ENCODE measurements at regions not wholly inside any gene's neighbourhood (a gene's known extent, or its start where the extent isn't known, plus 50 kb on each side); places are given as distances from the start of the nearest gene placed in this dataset.

DNA sequence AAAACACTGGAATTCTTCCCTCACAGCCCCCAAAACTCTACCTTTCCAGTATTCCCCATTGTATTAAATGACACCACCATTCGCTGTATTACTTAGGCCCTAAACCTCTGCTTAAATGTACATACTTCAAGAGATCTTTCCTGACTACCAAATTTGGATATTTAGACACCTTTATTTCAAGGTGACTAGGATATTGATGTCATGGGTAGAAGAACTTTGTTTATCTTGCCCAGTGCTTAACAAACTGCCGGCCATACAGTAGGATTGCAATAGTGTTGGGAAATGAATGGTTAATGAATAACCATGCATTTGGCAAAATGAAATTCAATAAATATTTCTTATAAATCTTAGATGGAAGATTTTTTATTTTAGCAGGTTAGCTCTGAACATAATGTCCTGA lies 86.2 kb upstream of the CA10 start:
- Histone ChIP-seq H4K20me1 (ENCODE audit: insufficient read depth) (no peaks in the 10 kb centered on the region), H3K27me3 (ENCODE audit: insufficient read depth, low read depth) (no peaks in the 10 kb centered on the region), H3K79me2 (ENCODE audit: insufficient read depth, low read depth) (no peaks in the 10 kb centered on the region), H2AFZ (ENCODE audit: low read depth) (no peak overlapping the region), H3K4me3 (IDR thresholded peaks at IDR 0.05; ENCODE audit: insufficient read depth, low read depth, low read length) (no peak overlapping the region), H3K36me3 (ENCODE audit: insufficient read depth) (no peaks in the 10 kb centered on the region), H3K9ac (no peak overlapping the region), H3K4me1 (ENCODE audit: low read depth, poor library complexity, severe bottlenecking) (no peaks in the 10 kb centered on the region), H3K4me2 (no peak overlapping the region), H3K27ac (no peak overlapping the region)
- TF ChIP-seq, protein P1, sequence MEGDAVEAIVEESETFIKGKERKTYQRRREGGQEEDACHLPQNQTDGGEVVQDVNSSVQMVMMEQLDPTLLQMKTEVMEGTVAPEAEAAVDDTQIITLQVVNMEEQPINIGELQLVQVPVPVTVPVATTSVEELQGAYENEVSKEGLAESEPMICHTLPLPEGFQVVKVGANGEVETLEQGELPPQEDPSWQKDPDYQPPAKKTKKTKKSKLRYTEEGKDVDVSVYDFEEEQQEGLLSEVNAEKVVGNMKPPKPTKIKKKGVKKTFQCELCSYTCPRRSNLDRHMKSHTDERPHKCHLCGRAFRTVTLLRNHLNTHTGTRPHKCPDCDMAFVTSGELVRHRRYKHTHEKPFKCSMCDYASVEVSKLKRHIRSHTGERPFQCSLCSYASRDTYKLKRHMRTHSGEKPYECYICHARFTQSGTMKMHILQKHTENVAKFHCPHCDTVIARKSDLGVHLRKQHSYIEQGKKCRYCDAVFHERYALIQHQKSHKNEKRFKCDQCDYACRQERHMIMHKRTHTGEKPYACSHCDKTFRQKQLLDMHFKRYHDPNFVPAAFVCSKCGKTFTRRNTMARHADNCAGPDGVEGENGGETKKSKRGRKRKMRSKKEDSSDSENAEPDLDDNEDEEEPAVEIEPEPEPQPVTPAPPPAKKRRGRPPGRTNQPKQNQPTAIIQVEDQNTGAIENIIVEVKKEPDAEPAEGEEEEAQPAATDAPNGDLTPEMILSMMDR (conservative IDR thresholded peaks at IDR 0.05; ENCODE audit: low read depth, low read length) = no peak

DNA sequence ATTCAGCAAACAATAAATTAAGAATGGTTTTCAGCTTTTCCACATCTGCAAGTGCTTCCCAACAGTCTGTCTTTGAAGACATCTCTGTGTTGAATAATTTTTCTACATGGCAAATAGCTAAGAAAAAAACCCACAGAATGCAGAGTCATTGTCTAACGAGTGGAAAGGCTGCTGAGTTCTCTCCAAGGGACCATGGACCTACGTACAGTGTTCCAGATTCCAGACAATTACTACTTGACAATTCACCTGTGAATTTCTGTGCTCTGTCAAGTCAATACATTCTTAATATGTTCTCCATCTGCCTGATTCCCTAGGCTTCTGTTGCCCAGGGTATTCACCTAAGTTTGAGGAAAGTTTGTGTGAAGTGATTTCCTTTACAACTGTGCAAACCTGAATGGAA lies 83.8 kb upstream of the CA10 start:
- TF ChIP-seq, protein P1 (conservative IDR thresholded peaks at IDR 0.05; ENCODE audit: low read depth, low read length) = no peak
- H3K27ac ChIP-seq = no peak overlapping the region
- no peaks in the 10 kb centered on the region for H3K79me2 ChIP-seq (ENCODE audit: insufficient read depth, low read depth)
- no peak overlapping the region for H3K4me2 ChIP-seq
- no peak overlapping the region for H3K4me3 ChIP-seq (IDR thresholded peaks at IDR 0.05; ENCODE audit: insufficient read depth, low read depth, low read length)
- no peaks in the 10 kb centered on the region for H4K20me1 ChIP-seq (ENCODE audit: insufficient read depth)
- H3K36me3 ChIP-seq (ENCODE audit: insufficient read depth) = no peaks in the 10 kb centered on the region
- H3K27me3 ChIP-seq (ENCODE audit: insufficient read depth, low read depth) = no peaks in the 10 kb centered on the region
- no peak overlapping the region for H2AFZ ChIP-seq (ENCODE audit: low read depth)
- no peak overlapping the region for H3K9ac ChIP-seq
- no peaks in the 10 kb centered on the region for H3K4me1 ChIP-seq (ENCODE audit: low read depth, poor library complexity, severe bottlenecking)

DNA sequence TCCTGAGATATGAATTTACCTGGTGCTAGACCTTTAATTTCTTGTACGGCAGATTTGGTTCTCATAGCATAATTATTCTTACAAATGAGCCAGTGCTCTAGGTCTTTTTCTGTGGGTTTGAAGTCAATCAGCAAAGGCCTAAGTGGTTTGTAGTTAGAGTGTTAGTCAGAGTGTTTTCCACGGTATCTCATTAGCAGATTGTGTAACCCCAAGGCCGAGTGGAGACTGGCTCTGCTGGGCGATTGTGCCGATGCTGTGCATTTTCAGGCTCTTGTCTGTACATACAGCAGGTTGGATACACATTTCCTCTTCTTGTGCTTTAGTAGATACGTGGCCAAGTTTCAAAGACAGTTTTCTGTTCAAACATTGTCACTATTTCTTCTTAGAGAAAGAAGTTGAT lies 78.6 kb upstream of the CA10 start:
- H3K79me2 ChIP-seq (ENCODE audit: insufficient read depth, low read depth) = no peaks in the 10 kb centered on the region
- no peak overlapping the region for H3K4me3 ChIP-seq (IDR thresholded peaks at IDR 0.05; ENCODE audit: insufficient read depth, low read depth, low read length)
- H3K27ac ChIP-seq = no peak overlapping the region
- no peaks in the 10 kb centered on the region for H3K36me3 ChIP-seq (ENCODE audit: insufficient read depth)
- no peak overlapping the region for H3K4me2 ChIP-seq
- no peak overlapping the region for H2AFZ ChIP-seq (ENCODE audit: low read depth)
- H3K27me3 ChIP-seq (ENCODE audit: insufficient read depth, low read depth) = no peaks in the 10 kb centered on the region
- no peak overlapping the region for H3K9ac ChIP-seq
- TF ChIP-seq, protein P1 (conservative IDR thresholded peaks at IDR 0.05; ENCODE audit: low read depth, low read length) = no peak
- H3K4me1 ChIP-seq (ENCODE audit: low read depth, poor library complexity, severe bottlenecking) = no peaks in the 10 kb centered on the region
- H4K20me1 ChIP-seq (ENCODE audit: insufficient read depth) = no peaks in the 10 kb centered on the region

DNA sequence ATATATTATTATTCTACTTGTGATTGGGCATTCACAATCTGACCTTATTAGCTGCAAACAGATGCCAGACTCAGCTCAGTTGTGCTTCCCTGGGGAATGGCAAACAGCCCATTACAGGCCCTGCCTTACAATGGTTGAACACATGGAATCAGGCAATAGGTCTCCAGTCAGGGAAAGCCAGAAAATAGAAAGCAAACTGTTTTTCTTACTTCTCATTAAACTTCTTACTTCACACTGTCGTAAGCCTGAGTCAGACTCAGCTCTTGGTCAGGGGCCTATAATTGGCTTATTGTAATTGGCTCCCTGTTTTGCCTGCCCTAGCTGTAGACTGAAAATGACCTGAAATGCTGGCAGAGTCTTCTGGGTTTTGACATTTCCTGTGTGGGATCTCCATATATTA lies 77.0 kb upstream of the CA10 start:
- Histone ChIP-seq H3K4me3 (IDR thresholded peaks at IDR 0.05; ENCODE audit: insufficient read depth, low read depth, low read length) (no peak overlapping the region), H3K27ac (no peak overlapping the region), H3K79me2 (ENCODE audit: insufficient read depth, low read depth) (no peaks in the 10 kb centered on the region), H2AFZ (ENCODE audit: low read depth) (no peak overlapping the region), H3K27me3 (ENCODE audit: insufficient read depth, low read depth) (no peaks in the 10 kb centered on the region), H3K9ac (no peak overlapping the region), H3K4me2 (no peak overlapping the region), H4K20me1 (ENCODE audit: insufficient read depth) (no peaks in the 10 kb centered on the region), H3K4me1 (ENCODE audit: low read depth, poor library complexity, severe bottlenecking) (no peaks in the 10 kb centered on the region), H3K36me3 (ENCODE audit: insufficient read depth) (no peaks in the 10 kb centered on the region)
- TF ChIP-seq, protein P1 (conservative IDR thresholded peaks at IDR 0.05; ENCODE audit: low read depth, low read length) = no peak

DNA sequence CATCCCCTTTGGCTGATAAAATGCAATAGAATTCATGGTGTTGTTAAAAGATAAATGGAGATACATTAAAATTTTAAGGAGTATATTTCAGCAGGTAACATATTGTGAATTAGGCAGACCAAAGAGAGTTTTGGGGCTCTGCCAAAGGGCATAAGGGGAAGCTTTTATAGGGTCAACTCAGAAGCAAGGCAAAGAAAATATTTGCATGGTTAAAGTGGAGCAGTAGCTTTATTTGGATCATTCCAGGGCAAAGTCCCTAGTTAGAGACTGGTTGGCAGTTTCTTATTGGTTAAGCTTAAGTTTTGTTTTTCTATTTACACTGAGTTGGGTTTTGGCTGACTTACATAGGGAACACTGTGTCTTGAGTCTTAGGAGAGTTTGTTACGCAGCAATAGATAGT lies 75.1 kb upstream of the CA10 start:
- Histone ChIP-seq H3K27ac (no peak overlapping the region), H3K4me1 (ENCODE audit: low read depth, poor library complexity, severe bottlenecking) (no peaks in the 10 kb centered on the region), H3K4me3 (IDR thresholded peaks at IDR 0.05; ENCODE audit: insufficient read depth, low read depth, low read length) (no peak overlapping the region), H2AFZ (ENCODE audit: low read depth) (no peak overlapping the region), H3K4me2 (no peak overlapping the region), H3K9ac (no peak overlapping the region), H3K27me3 (ENCODE audit: insufficient read depth, low read depth) (no peaks in the 10 kb centered on the region), H4K20me1 (ENCODE audit: insufficient read depth) (no peaks in the 10 kb centered on the region), H3K79me2 (ENCODE audit: insufficient read depth, low read depth) (no peaks in the 10 kb centered on the region), H3K36me3 (ENCODE audit: insufficient read depth) (no peaks in the 10 kb centered on the region)
- TF ChIP-seq, protein P1 (conservative IDR thresholded peaks at IDR 0.05; ENCODE audit: low read depth, low read length) = no peak
